Muscle of back (tissue), 3 donors: ENCODE measurements at regions not wholly inside any gene's neighbourhood (a gene's known extent, or its start where the extent isn't known, plus 50 kb on each side); places are given as distances from the start of the nearest gene placed in this dataset.
"Not testable (repeated sequence)": the region's sequence is repeated elsewhere in the genome, so short reads cannot be mapped to it uniquely, and the experiment has no call there.

Source experiments
- DNase-seq, 3 donors: peaks; one replicate each; pipeline versions ENCODE4 v3.0.0 to v3.0.0-alpha.2; 2013

GRCh38 chr3:139238281-139239030 is 105.4 kb upstream of the MRPS22 start:
- DNase-seq = no peak

GRCh38 chr3:139239550-139239949 is 104.3 kb upstream of the MRPS22 start:
- DNase-seq = no peak

GRCh38 chr3:139241783-139242182 is 102.0 kb upstream of the MRPS22 start:
- DNase-seq = no peak

- no peak for DNase-seq
Measured at GRCh38 chr3:139243710-139244109, 100.1 kb upstream of the MRPS22 start.

- DNase-seq = no peak
Measured at GRCh38 chr3:139248593-139249255, 95.1 kb upstream of the MRPS22 start.

- DNase-seq = no peak
Measured at GRCh38 chr3:139251529-139251928, 92.3 kb upstream of the MRPS22 start.

- no peak for DNase-seq
Measured at GRCh38 chr3:139252719-139253118, 91.1 kb upstream of the MRPS22 start.

GRCh38 chr3:139258276-139258675 is 85.5 kb upstream of the MRPS22 start:
- no peak for DNase-seq

GRCh38 chr3:139259398-139259797 is 84.4 kb upstream of the MRPS22 start:
- DNase-seq = no peak

GRCh38 chr3:139260041-139260486 is 83.8 kb upstream of the MRPS22 start:
- DNase-seq = no peak

GRCh38 chr3:139260793-139261736 is 82.8 kb upstream of the MRPS22 start:
- DNase-seq = no peak

GRCh38 chr3:139261754-139262586 is 81.8 kb upstream of the MRPS22 start:
- DNase-seq = no peak

- no peak for DNase-seq
Measured at GRCh38 chr3:139263798-139264197, 80.0 kb upstream of the MRPS22 start.

GRCh38 chr3:139264375-139264774 is 79.4 kb upstream of the MRPS22 start:
- no peak for DNase-seq

- no peak for DNase-seq
Measured at GRCh38 chr3:139265131-139266016, 78.4 kb upstream of the MRPS22 start.

GRCh38 chr3:139267300-139268246 is 76.2 kb upstream of the MRPS22 start:
- no peak for DNase-seq

- no peak for DNase-seq
Measured at GRCh38 chr3:139269984-139270383, 73.8 kb upstream of the MRPS22 start.

- DNase-seq = not testable (repeated sequence)
Measured at GRCh38 chr3:139270652-139271051, 73.2 kb upstream of the MRPS22 start.

- DNase-seq = no peak
Measured at GRCh38 chr3:139280027-139280671, 63.7 kb upstream of the MRPS22 start.
